ENCODE measurements at regions not wholly inside any gene's neighbourhood (a gene's known extent, or its start where the extent isn't known, plus 50 kb on each side); places are given as distances from the start of the nearest gene placed in this dataset.

DNA sequence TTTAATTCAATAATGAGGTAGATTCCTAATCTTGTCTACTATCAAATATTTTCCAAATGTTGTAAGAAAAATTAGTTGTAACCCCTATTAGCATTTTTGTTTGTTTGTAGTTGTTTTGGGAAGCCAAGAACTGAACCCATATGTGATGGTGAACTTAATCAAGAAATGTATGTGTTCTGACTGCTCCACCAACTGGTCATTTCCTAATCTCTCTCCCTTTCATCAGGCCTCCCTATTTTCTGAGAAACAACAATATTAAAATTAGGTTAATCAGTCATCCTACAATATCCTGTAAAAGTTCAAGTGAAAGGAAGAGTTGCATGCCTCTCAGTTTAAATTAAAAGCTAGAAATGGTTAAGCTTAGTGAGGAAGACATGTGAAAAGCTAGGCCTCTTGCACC is 504.0 kb downstream of the EPHA4 start:
- TF ChIP-seq, protein P1, sequence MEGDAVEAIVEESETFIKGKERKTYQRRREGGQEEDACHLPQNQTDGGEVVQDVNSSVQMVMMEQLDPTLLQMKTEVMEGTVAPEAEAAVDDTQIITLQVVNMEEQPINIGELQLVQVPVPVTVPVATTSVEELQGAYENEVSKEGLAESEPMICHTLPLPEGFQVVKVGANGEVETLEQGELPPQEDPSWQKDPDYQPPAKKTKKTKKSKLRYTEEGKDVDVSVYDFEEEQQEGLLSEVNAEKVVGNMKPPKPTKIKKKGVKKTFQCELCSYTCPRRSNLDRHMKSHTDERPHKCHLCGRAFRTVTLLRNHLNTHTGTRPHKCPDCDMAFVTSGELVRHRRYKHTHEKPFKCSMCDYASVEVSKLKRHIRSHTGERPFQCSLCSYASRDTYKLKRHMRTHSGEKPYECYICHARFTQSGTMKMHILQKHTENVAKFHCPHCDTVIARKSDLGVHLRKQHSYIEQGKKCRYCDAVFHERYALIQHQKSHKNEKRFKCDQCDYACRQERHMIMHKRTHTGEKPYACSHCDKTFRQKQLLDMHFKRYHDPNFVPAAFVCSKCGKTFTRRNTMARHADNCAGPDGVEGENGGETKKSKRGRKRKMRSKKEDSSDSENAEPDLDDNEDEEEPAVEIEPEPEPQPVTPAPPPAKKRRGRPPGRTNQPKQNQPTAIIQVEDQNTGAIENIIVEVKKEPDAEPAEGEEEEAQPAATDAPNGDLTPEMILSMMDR (conservative IDR thresholded peaks at IDR 0.05; ENCODE audit: low read depth, low read length), result peak; percentile 33; the same call in 1 of the 2 replicates
- no peak for TF ChIP-seq EZH2 (IDR thresholded peaks at IDR 0.05; ENCODE audit: low read length, unreplicated experiment)
- no peak for TF ChIP-seq EZH2phosphoT487 (IDR thresholded peaks at IDR 0.05; ENCODE audit: borderline replicate concordance, low read length)
